Pancreas (tissue), 10 donors: ENCODE measurements at regions not wholly inside any gene's neighbourhood (a gene's known extent, or its start where the extent isn't known, plus 50 kb on each side); places are given as distances from the start of the nearest gene placed in this dataset.

Source experiments
- ATAC-seq, 4 donors: fragments of 200-7000 bp; cut with Tn5 transposase; one replicate each; pipeline versions ENCODE4 v1.8.0 to v1.9.1; 2020; ENCODE audit warnings: mild to moderate bottlenecking in 4 of 4, moderate library complexity in 4 of 4
- DNase-seq, 6 donors: peaks; one replicate each; pipeline ENCODE4 v3.0.0-alpha.2; 2020
- FAIRE-seq: peaks from 2 replicates; lab custom pipeline; 2012; peaks lifted over from hg19 to GRCh38; lab: Jason Lieb, UNC
- H3K27ac ChIP-seq, 4 donors: fragments of 200-600 bp; sonication (generic); 1 replicate in 3 of 4; 2 replicates in 1 of 4; pipeline versions ENCODE4 v1.5.0 to v1.8.0; 2020
- H3K27me3 ChIP-seq, 4 donors: fragments of 200-600 bp; one replicate each; pipeline ENCODE4 v1.8.0; 2021
- H3K36me3 ChIP-seq, 3 donors: fragments of 200-600 bp; sonication (generic) in 1 of 3; one replicate each; pipeline versions ENCODE4 v1.5.0 to v1.8.0; 2020 to 2021
- H3K4me1 ChIP-seq, 3 donors: fragments of 200-600 bp; one replicate each; pipeline ENCODE4 v1.8.0; 2021
- H3K4me3 ChIP-seq, 4 donors: fragments of 200-600 bp; sonication (generic) in 2 of 4; one replicate each; pipeline versions ENCODE4 v1.5.0 to v1.8.0; 2020 to 2021
- H3K9me3 ChIP-seq, 4 donors: fragments of 200-600 bp; one replicate each; pipeline ENCODE4 v1.8.0; 2021
- CTCF ChIP-seq, 4 donors: fragments of 200-600 bp; sonication (generic) in 3 of 4; IDR thresholded peaks; one replicate each; pipeline versions ENCODE4 v1.5.0 to v1.8.0; 2021; ENCODE audit warnings: antibody characterized with exemption in 4 of 4
- WGBS, 2 donors: extraction: QIAGEN DNeasy Blood & Tissue Kit; methylation state at CpG; one replicate each; pipeline ENCODE4 v1.1.7; 2013; 5-methylcytosine and 5-hydroxymethylcytosine counted together
- intact Hi-C, 3 donors: fragments of 100-400 bp; cut with DNase I; formaldehyde crosslinking; loops; one replicate each; pipeline versions ENCODE4 v1.11.1 to v1.14.2; 2022
- donor health status: healthy with polysubstance abuse.
- donor health status: DM: no; HTN: no; CAD: no; lungs with moderate emphysema.
- donor health status: DM: no; HTN: no; CAD: no.
- donor health status: control.
- donor health status: control.
- donor health status: Bipolar disorder and iron deficiency.
- donor health status: DM: yes; HTN: yes; CAD: no.
- donor health status: DM: no; HTN: no; CAD: no.
- donor health status: DM: no; HTN: no; CAD: no.
- donor health status: DM: yes; HTN: yes; CAD: no.

- H3K27ac ChIP-seq, result no peak overlapping the region
- TF ChIP-seq CTCF (IDR thresholded peaks at IDR 0.05), result no peak
- no peak overlapping the region for H3K4me3 ChIP-seq
- H3K4me1 ChIP-seq, result no peaks in the 10 kb centered on the region
- FAIRE-seq (no peak), ATAC-seq (no peak), DNase-seq (no peak)
- H3K27me3 ChIP-seq, result peaks cover 0 to 6% (median 0%) of the 10 kb centered on the region in 4 donors
- no peaks in the 10 kb centered on the region for H3K36me3 ChIP-seq
- intact Hi-C loops, result no loop called here
- no peaks in the 10 kb centered on the region for H3K9me3 ChIP-seq
- WGBS, 2 donors, result 13 to 18% methylated on average over 5 of the region's 5 CpGs
These were observed 120.0 kb downstream of the S1PR1 start for GRCh38 chr1:101356604-101357443.

GRCh38 chr1:101357444-101357986 lies 120.7 kb downstream of the S1PR1 start:
- intact Hi-C loops, result no loop called here
- 24 to 25% methylated on average over 4 of the region's 4 CpGs for WGBS, 2 donors

DNA sequence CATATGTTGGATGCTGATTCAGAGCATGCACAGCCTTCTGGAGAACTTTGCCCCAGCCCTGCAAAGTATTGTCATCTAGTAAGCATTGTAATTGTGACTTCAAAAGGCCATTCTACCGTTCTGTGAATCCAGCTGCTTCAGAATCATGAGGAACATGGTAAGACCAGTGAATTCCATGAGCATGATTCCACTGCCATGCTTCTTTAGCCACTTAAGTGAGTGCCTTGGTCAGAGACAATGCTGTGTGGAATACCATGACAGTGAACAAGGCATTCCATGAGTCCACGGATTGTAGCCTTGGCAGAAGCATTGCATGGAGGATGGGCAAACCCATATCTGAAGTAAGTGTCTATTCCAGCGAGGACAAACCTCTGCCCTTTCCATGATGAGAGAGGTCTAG lies 123.7 kb downstream of the S1PR1 start:
- DNase-seq (no peak), FAIRE-seq (no peak), ATAC-seq (no peak)
- no peaks in the 10 kb centered on the region for H3K36me3 ChIP-seq
- peaks cover 0 to 6% (median 0%) of the 10 kb centered on the region in 4 donors for H3K27me3 ChIP-seq
- 50 to 73% methylated on average over 3 of the region's 3 CpGs for WGBS, 2 donors
- H3K4me3 ChIP-seq, result no peak overlapping the region
- H3K4me1 ChIP-seq, result no peaks in the 10 kb centered on the region
- no peak for TF ChIP-seq CTCF (IDR thresholded peaks at IDR 0.05)
- intact Hi-C loops, result no loop called here
- no peaks in the 10 kb centered on the region for H3K9me3 ChIP-seq
- H3K27ac ChIP-seq, result no peak overlapping the region

More at GRCh38 chr1:101357444-101357986, 120.7 kb downstream of the S1PR1 start:
- H3K4me3 ChIP-seq, result no peak overlapping the region
- H3K36me3 ChIP-seq, result no peaks in the 10 kb centered on the region
- H3K27me3 ChIP-seq, result peaks cover 0 to 6% (median 0%) of the 10 kb centered on the region in 4 donors
- H3K4me1 ChIP-seq, result no peaks in the 10 kb centered on the region
- FAIRE-seq, result no peak
- peak in 3 of 6 donors; percentile 39 to 63 (median 46) for DNase-seq
- ATAC-seq, result peak; percentile 83 to 100 (median 93)
- H3K27ac ChIP-seq, result no peak overlapping the region
- TF ChIP-seq CTCF (IDR thresholded peaks at IDR 0.05), result peak; percentile 67 to 85 (median 76)
- no peaks in the 10 kb centered on the region for H3K9me3 ChIP-seq

GRCh38 chr1:101363891-101364318 lies 127.1 kb downstream of the S1PR1 start:
- H3K9me3 ChIP-seq, result no peaks in the 10 kb centered on the region
- ATAC-seq (no peak), FAIRE-seq (no peak), DNase-seq (no peak)
- H3K27ac ChIP-seq, result no peak overlapping the region
- no peaks in the 10 kb centered on the region for H3K27me3 ChIP-seq
- no peak overlapping the region for H3K4me3 ChIP-seq
- no peak for TF ChIP-seq CTCF (IDR thresholded peaks at IDR 0.05)
- H3K4me1 ChIP-seq, result no peaks in the 10 kb centered on the region
- no peaks in the 10 kb centered on the region for H3K36me3 ChIP-seq
- intact Hi-C loops, result no loop called here
